Upper lobe of left lung (tissue), 4 donors: ENCODE measurements at regions not wholly inside any gene's neighbourhood (a gene's known extent, or its start where the extent isn't known, plus 50 kb on each side); places are given as distances from the start of the nearest gene placed in this dataset.

Experiments used
- EP300 ChIP-seq, 4 donors: sonication (generic); formaldehyde crosslinking; IDR thresholded peaks; one replicate each; pipeline ENCODE4 v1.5.1; 2017; ENCODE audit warnings: antibody characterized with exemption in 4 of 4, control low read depth in 2 of 4
- POLR2A ChIP-seq, 4 donors: fragments of 450-650 bp; IDR thresholded peaks; one replicate each; pipeline ENCODE4 v1.5.1; 2016 to 2017; ENCODE audit warnings: antibody characterized with exemption in 4 of 4, mild to moderate bottlenecking in 2 of 4
- TF ChIP-seq, protein P1 (sequence below), 6 experiments: fragments of 450-650 bp in 4 of 6; fragments of 200-600 bp in 2 of 6; sonication (generic) in 2 of 6; IDR thresholded peaks; one replicate each; pipeline ENCODE4 v1.5.1; 2016 to 2019; ENCODE audit warnings: antibody characterized with exemption in 6 of 6

GRCh38 chr2:66802877-66803276 is 368.0 kb downstream of the MEIS1 start:
- TF ChIP-seq, protein P1, sequence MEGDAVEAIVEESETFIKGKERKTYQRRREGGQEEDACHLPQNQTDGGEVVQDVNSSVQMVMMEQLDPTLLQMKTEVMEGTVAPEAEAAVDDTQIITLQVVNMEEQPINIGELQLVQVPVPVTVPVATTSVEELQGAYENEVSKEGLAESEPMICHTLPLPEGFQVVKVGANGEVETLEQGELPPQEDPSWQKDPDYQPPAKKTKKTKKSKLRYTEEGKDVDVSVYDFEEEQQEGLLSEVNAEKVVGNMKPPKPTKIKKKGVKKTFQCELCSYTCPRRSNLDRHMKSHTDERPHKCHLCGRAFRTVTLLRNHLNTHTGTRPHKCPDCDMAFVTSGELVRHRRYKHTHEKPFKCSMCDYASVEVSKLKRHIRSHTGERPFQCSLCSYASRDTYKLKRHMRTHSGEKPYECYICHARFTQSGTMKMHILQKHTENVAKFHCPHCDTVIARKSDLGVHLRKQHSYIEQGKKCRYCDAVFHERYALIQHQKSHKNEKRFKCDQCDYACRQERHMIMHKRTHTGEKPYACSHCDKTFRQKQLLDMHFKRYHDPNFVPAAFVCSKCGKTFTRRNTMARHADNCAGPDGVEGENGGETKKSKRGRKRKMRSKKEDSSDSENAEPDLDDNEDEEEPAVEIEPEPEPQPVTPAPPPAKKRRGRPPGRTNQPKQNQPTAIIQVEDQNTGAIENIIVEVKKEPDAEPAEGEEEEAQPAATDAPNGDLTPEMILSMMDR (IDR thresholded peaks at IDR 0.05) = no peak
- TF ChIP-seq EP300 (IDR thresholded peaks at IDR 0.05) (no peak), POLR2A (IDR thresholded peaks at IDR 0.05) (no peak)
